Esophagus squamous epithelium (tissue), 4 donors: ENCODE measurements at regions not wholly inside any gene's neighbourhood (a gene's known extent, or its start where the extent isn't known, plus 50 kb on each side); places are given as distances from the start of the nearest gene placed in this dataset.

Experiments
- POLR2A ChIP-seq, 4 donors: fragments of 450-650 bp; IDR thresholded peaks; one replicate each; pipeline ENCODE4 v1.6.1; 2017; ENCODE audit warnings: antibody characterized with exemption in 4 of 4, mild to moderate bottlenecking in 4 of 4, moderate library complexity in 3 of 4
- TF ChIP-seq, protein P1 (sequence below), 6 experiments: fragments of 450-650 bp in 4 of 6; fragments of 200-600 bp in 2 of 6; sonication (generic) in 2 of 6; IDR thresholded peaks; one replicate each; pipeline ENCODE4 v1.5.1; 2016 to 2019; ENCODE audit warnings: antibody characterized with exemption in 6 of 6, mild to moderate bottlenecking in 4 of 6, moderate library complexity in 4 of 6

- TF ChIP-seq POLR2A (IDR thresholded peaks at IDR 0.05), result no peak
- TF ChIP-seq, protein P1, sequence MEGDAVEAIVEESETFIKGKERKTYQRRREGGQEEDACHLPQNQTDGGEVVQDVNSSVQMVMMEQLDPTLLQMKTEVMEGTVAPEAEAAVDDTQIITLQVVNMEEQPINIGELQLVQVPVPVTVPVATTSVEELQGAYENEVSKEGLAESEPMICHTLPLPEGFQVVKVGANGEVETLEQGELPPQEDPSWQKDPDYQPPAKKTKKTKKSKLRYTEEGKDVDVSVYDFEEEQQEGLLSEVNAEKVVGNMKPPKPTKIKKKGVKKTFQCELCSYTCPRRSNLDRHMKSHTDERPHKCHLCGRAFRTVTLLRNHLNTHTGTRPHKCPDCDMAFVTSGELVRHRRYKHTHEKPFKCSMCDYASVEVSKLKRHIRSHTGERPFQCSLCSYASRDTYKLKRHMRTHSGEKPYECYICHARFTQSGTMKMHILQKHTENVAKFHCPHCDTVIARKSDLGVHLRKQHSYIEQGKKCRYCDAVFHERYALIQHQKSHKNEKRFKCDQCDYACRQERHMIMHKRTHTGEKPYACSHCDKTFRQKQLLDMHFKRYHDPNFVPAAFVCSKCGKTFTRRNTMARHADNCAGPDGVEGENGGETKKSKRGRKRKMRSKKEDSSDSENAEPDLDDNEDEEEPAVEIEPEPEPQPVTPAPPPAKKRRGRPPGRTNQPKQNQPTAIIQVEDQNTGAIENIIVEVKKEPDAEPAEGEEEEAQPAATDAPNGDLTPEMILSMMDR (IDR thresholded peaks at IDR 0.05), result peak in 5 of 6 experiments; percentile 60 to 79 (median 71)
Measured at GRCh38 chr14:100440207-100440631, 117.1 kb downstream of the SLC25A47 start.
